ENCODE measurements at regions not wholly inside any gene's neighbourhood (a gene's known extent, or its start where the extent isn't known, plus 50 kb on each side); places are given as distances from the start of the nearest gene placed in this dataset.

DNA sequence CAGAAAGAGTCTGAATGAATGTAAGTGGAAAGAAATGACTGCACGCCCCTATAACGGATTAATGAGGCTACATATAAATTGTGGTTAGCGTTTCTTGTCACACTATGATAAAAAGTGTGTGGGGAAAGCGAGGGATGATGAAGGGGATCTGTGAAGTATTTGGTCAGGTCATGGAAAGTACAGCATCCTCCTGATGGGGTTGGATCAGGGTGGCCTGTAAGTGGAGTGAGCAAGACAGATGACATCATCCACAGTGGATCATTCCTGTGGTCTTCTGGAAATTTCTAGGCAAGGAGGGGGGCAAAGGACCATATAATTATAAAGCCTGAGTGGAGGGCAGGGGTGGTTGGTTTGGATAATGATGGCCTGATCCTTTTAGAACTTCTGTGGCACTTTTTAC, 606.0 kb downstream of the INHBA start:
- H4K20me1 ChIP-seq (replicated peaks in 1 of 2; ENCODE audit: control insufficient read depth in 1 of 2, insufficient read depth in 2 of 2, low read length in 2 of 2): no peaks in the 10 kb centered on the region
- H4K8ac ChIP-seq (ENCODE audit: extremely low read depth, insufficient read depth, low read length): no peak overlapping the region
- no peak overlapping the region for H4K91ac ChIP-seq (replicated peaks; ENCODE audit: insufficient read length, low read length)
- H3K18ac ChIP-seq (ENCODE audit: extremely low read depth, low read length): no peak overlapping the region
- H3K9me3 ChIP-seq (ENCODE audit: insufficient read depth in 2 of 2, low read depth in 1 of 2, low read length in 1 of 2): no peaks in the 10 kb centered on the region
- no peak overlapping the region for H2AFZ ChIP-seq (ENCODE audit: low read length)
- FAIRE-seq (no peak), DNase-seq (ENCODE audit: low read depth in 1 of 2, low spot score in 2 of 2) (no peak)
- no peak overlapping the region for H3K9ac ChIP-seq (replicated peaks in 1 of 4; ENCODE audit: extremely low read depth in 1 of 4, low read depth in 3 of 4, low read length in 3 of 4)
- H2AK5ac ChIP-seq (ENCODE audit: low read depth, low read length): no peak overlapping the region
- H2BK120ac ChIP-seq (replicated peaks; ENCODE audit: low read depth, low read length): no peak overlapping the region
- no peak overlapping the region for H3K23ac ChIP-seq (ENCODE audit: insufficient read length)
- H3K79me2 ChIP-seq (ENCODE audit: control insufficient read depth in 1 of 2, insufficient read depth in 2 of 2, low read length in 2 of 2): no peaks in the 10 kb centered on the region
- peaks cover 0 to 1% (median 0%) of the 10 kb centered on the region in 4 experiments; a peak in 1 of 7 replicates for H3K27me3 ChIP-seq (replicated peaks in 1 of 4; ENCODE audit: control insufficient read depth in 3 of 4, extremely low read depth in 1 of 4, insufficient read depth in 3 of 4, low read length in 3 of 4)
- no peak overlapping the region for H2BK20ac ChIP-seq (ENCODE audit: low read length)
- H3K56ac ChIP-seq (replicated peaks; ENCODE audit: insufficient read length, low read depth, low read length): no peak overlapping the region
- no peaks in the 10 kb centered on the region for H3K36me3 ChIP-seq (ENCODE audit: control insufficient read depth in 2 of 4, insufficient read depth in 4 of 4, low read length in 3 of 4)
- no peak overlapping the region for H2BK12ac ChIP-seq (ENCODE audit: low read depth, low read length)
- ChIA-PET CTCF (ENCODE audit: partially characterized antibody) (no interaction called here), POLR2A (ENCODE audit: partially characterized antibody) (no interaction called here)
- H3K4ac ChIP-seq (replicated peaks; ENCODE audit: insufficient read length, low read depth, low read length): no peak overlapping the region
- no peak overlapping the region for H2BK5ac ChIP-seq (ENCODE audit: low read depth, low read length)
- H3K23me2 ChIP-seq (ENCODE audit: low read depth, low read length): no peaks in the 10 kb centered on the region
- H3K14ac ChIP-seq (ENCODE audit: insufficient read length): no peak overlapping the region
- H3K79me1 ChIP-seq (ENCODE audit: low read depth, low read length): no peaks in the 10 kb centered on the region
- H3K4me2 ChIP-seq (ENCODE audit: insufficient read depth in 1 of 2, low read depth in 2 of 2, low read length in 2 of 2): no peak overlapping the region
- no peak overlapping the region for H3K4me3 ChIP-seq (ENCODE audit: extremely low read depth in 1 of 4, insufficient read depth in 2 of 4, low read depth in 3 of 4, low read length in 4 of 4)
- H3K27ac ChIP-seq (ENCODE audit: low read depth, low read length): no peak overlapping the region
- 90% methylated on average over 4 of the region's 4 CpGs; no CpG with 5 or more reads in 1 of the 2 experiments for WGBS, 2 experiments (ENCODE audit: extremely low coverage in 1 of 2, insufficient coverage in 1 of 2, insufficient read length in 1 of 2, insufficient replicate concordance in 2 of 2, low coverage in 1 of 2, low lambda C conversion rate in 2 of 2, missing lambda C conversion rate in 1 of 2)
- peaks cover 0 to 3% (median 0%) of the 10 kb centered on the region in 4 experiments; a peak in 1 of 7 replicates for H3K4me1 ChIP-seq (replicated peaks in 1 of 4; ENCODE audit: control insufficient read depth in 3 of 4, insufficient read depth in 4 of 4, low read length in 3 of 4)
- no peak overlapping the region for H2BK15ac ChIP-seq (ENCODE audit: low read length)
- H4K5ac ChIP-seq (ENCODE audit: insufficient read length, low read depth, low read length): no peak overlapping the region
- no peak for TF ChIP-seq HDAC2 (IDR thresholded peaks at IDR 0.05; ENCODE audit: borderline replicate concordance in 1 of 2, low read depth in 2 of 2, low read length in 2 of 2)
- no peak for TF ChIP-seq RAD21 (IDR thresholded peaks at IDR 0.05 in 1 of 2, conservative IDR thresholded peaks at IDR 0.05 in 1 of 2; ENCODE audit: low read depth in 2 of 2, low read length in 2 of 2)
- TF ChIP-seq RBBP5 (IDR thresholded peaks at IDR 0.05; ENCODE audit: borderline replicate concordance, low read depth, low read length): no peak
- TF ChIP-seq KDM5A (IDR thresholded peaks at IDR 0.05; ENCODE audit: low read length): no peak
- TF ChIP-seq, protein P1, sequence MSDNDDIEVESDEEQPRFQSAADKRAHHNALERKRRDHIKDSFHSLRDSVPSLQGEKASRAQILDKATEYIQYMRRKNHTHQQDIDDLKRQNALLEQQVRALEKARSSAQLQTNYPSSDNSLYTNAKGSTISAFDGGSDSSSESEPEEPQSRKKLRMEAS (IDR thresholded peaks at IDR 0.05): no peak
